GM12878 (cell line): ENCODE measurements at regions not wholly inside any gene's neighbourhood (a gene's known extent, or its start where the extent isn't known, plus 50 kb on each side); places are given as distances from the start of the nearest gene placed in this dataset.

Experiments
- ATAC-seq: fragments of 200-7000 bp; cut with Tn5 transposase; 3 replicates; pipeline ENCODE4 v1.9.1; 2020; ENCODE audit warnings: mild to moderate bottlenecking, moderate library complexity
- BruUV-seq: library from RNA; stranded (reverse); fragments of 400-500 nt; replicated peaks from 2 replicates; lab custom pipeline; 2021; lab: Mats Ljungman, UMichigan
- CTCF ChIA-PET: fragments of 300-600 bp; sonication (Branson Sonifier 250); formaldehyde crosslinking; extraction: SDS; loops from one replicate; lab custom pipeline; 2021; ENCODE audit warnings: inconsistent platforms; lab: Yijun Ruan, JAX
- POLR2A ChIA-PET: fragments of 350-600 bp; formaldehyde crosslinking; extraction: SDS; loops from one replicate; lab custom pipeline; 2021; ENCODE audit warnings: inconsistent platforms; lab: Charles Lee
- RAD21 ChIA-PET: fragments of 300-600 bp; sonication (Branson Sonifier 250); formaldehyde crosslinking; loops from one replicate; lab custom pipeline; 2023; ENCODE audit warnings: antibody characterized with exemption; ENCODE audit not compliant: unreplicated experiment; lab: Charles Lee
- SMC1A ChIA-PET: fragments of 300-600 bp; sonication (Branson Sonifier 250); formaldehyde crosslinking; loops from one replicate; lab custom pipeline; 2023; ENCODE audit not compliant: unreplicated experiment, uncharacterized antibody; lab: Charles Lee
- DNase-seq: peaks from one replicate; pipeline ENCODE4 v3.0.0-alpha.2; 2011; ENCODE audit warnings: low read depth, low spot score
- FAIRE-seq: peaks from 3 replicates; lab custom pipeline; 2011; peaks lifted over from hg19 to GRCh38; lab: Jason Lieb, UNC
- H2AFZ ChIP-seq: 2 replicates; pipeline ENCODE4 v1.6.0; 2011; ENCODE audit warnings: low read depth, low read length, control low read depth; ENCODE audit not compliant: control insufficient read depth
- H3K27ac ChIP-seq: 2 replicates; pipeline ENCODE4 v1.5.1; 2011; ENCODE audit warnings: control low read depth; ENCODE audit not compliant: control insufficient read depth, insufficient read depth
- H3K27me3 ChIP-seq, 2 experiments: replicated peaks in 1 of 2; 2 replicates each; pipeline versions ENCODE4 v1.6.0 to v1.6.1; 2011; ENCODE audit warnings: low read length in 1 of 2; ENCODE audit not compliant: control insufficient read depth in 2 of 2, insufficient read depth in 2 of 2
- H3K36me3 ChIP-seq, 2 experiments: 2 replicates each; pipeline ENCODE4 v1.5.1; 2011; ENCODE audit warnings: low read length in 1 of 2; ENCODE audit not compliant: control insufficient read depth in 2 of 2, insufficient read depth in 2 of 2
- H3K4me1 ChIP-seq: 2 replicates; pipeline ENCODE4 v1.6.1; 2011; ENCODE audit warnings: mild to moderate bottlenecking, low read length, moderate library complexity, mixed read lengths; ENCODE audit not compliant: control insufficient read depth, insufficient read depth
- H3K4me2 ChIP-seq: 2 replicates; pipeline ENCODE4 v1.6.0; 2011; ENCODE audit warnings: control low read depth; ENCODE audit not compliant: control insufficient read depth, insufficient read depth
- H3K4me3 ChIP-seq: fragments of 200-600 bp; sonication (generic); 2 replicates; pipeline ENCODE4 v1.5.1; 2016
- H3K79me2 ChIP-seq: 2 replicates; pipeline ENCODE4 v1.6.0; 2011; ENCODE audit warnings: low read length; ENCODE audit not compliant: control insufficient read depth, insufficient read depth
- H3K9ac ChIP-seq: 2 replicates; pipeline ENCODE4 v1.8.0; 2011; ENCODE audit warnings: low read length, control low read depth, mixed read lengths; ENCODE audit not compliant: control insufficient read depth, insufficient read depth
- H3K9me3 ChIP-seq: replicated peaks from 3 replicates; pipeline ENCODE4 v1.5.1; 2011; ENCODE audit warnings: mild to moderate bottlenecking, low read length; ENCODE audit not compliant: control insufficient read depth, insufficient read depth
- H4K20me1 ChIP-seq: 2 replicates; pipeline ENCODE4 v1.6.0; 2011; ENCODE audit not compliant: control insufficient read depth, insufficient read depth
- EGR1 ChIP-seq, 2 experiments: IDR thresholded peaks; 1 replicate in 1 of 2; 2 replicates in 1 of 2; pipeline ENCODE4 v1.6.1; 2011 to 2012; ENCODE audit warnings: low read depth in 2 of 2, low read length in 2 of 2, borderline replicate concordance in 1 of 2, mild to moderate bottlenecking in 1 of 2, moderate library complexity in 1 of 2
- EZH2 ChIP-seq: IDR thresholded peaks from 2 replicates; pipeline ENCODE4 v1.6.1; 2012; ENCODE audit warnings: low read depth, mild to moderate bottlenecking, control low read depth, inconsistent platforms, low read length, borderline replicate concordance; ENCODE audit not compliant: control insufficient read depth
- NFYA ChIP-seq: IDR thresholded peaks from 2 replicates; pipeline ENCODE4 v1.6.1; 2011; ENCODE audit warnings: low read depth, mild to moderate bottlenecking, low read length, improper control_type of control experiment, borderline replicate concordance
- NR2C2 ChIP-seq: IDR thresholded peaks from 2 replicates; pipeline ENCODE4 v1.6.1; 2011; ENCODE audit warnings: borderline replicate concordance, low read depth; ENCODE audit not compliant: control insufficient read depth, insufficient read length
- NR2F1 ChIP-seq: fragments of 450-650 bp; conservative IDR thresholded peaks from 2 replicates; pipeline ENCODE4 v1.6.1; 2017; ENCODE audit warnings: mild to moderate bottlenecking
- PAX8 ChIP-seq: fragments of 450-650 bp; IDR thresholded peaks from 2 replicates; pipeline ENCODE4 v1.6.1; 2017; ENCODE audit warnings: mild to moderate bottlenecking, moderate library complexity
- POLR2AphosphoS5 ChIP-seq: IDR thresholded peaks from 2 replicates; pipeline ENCODE4 v1.6.1; 2011; ENCODE audit warnings: mild to moderate bottlenecking, low read length, inconsistent platforms
- POU2F2 ChIP-seq: IDR thresholded peaks from 3 replicates; pipeline ENCODE4 v1.6.1; 2011; ENCODE audit warnings: low read depth, mild to moderate bottlenecking, low read length, borderline replicate concordance
- RBBP5 ChIP-seq: fragments of 200-600 bp; sonication (generic); conservative IDR thresholded peaks from 2 replicates; pipeline ENCODE4 v1.6.1; 2016
- RELA ChIP-seq: fragments of 450-650 bp; IDR thresholded peaks from 2 replicates; pipeline ENCODE4 v1.8.0; 2014; ENCODE audit warnings: borderline replicate concordance; ENCODE audit not compliant: partially characterized antibody
- SIX5 ChIP-seq: IDR thresholded peaks from 2 replicates; pipeline ENCODE4 v1.6.1; 2011; ENCODE audit warnings: mild to moderate bottlenecking, low read depth, low read length, moderate library complexity; ENCODE audit not compliant: severe bottlenecking
- ZNF274 ChIP-seq: IDR thresholded peaks from one replicate; pipeline ENCODE4 v1.8.0; 2011; ENCODE audit not compliant: insufficient read length, insufficient read depth
- WGBS: methylation state at CpG from one replicate; pipeline ENCODE4 v1.1.6; 2016; ENCODE audit warnings: low lambda C conversion rate; ENCODE audit not compliant: insufficient replicate concordance, insufficient coverage; ENCODE audit errors: missing lambda C conversion rate; 5-methylcytosine and 5-hydroxymethylcytosine counted together
- in situ Hi-C: fragments of 300-500 bp; cut with MboI; formaldehyde crosslinking; loops from 9 replicates; pipeline ENCODE4 v1.14.3; 2018; ENCODE audit warnings: mixed read lengths
- intact Hi-C: fragments of 100-400 bp; cut with micrococcal nuclease; formaldehyde crosslinking; loops from one replicate; pipeline ENCODE4 v1.14.2; 2022; ENCODE audit not compliant: unreplicated experiment
- TF ChIP-seq, protein P1 (sequence below): fragments of 450-650 bp; formaldehyde crosslinking; IDR thresholded peaks from 2 replicates; pipeline ENCODE4 v1.5.0; 2022; ENCODE audit warnings: mild to moderate bottlenecking, missing genetic modification characterization
- TF ChIP-seq, protein P2 (sequence below): IDR thresholded peaks from 2 replicates; pipeline ENCODE4 v1.6.1; 2012; ENCODE audit warnings: low read depth, low read length, improper control_type of control experiment
- TF ChIP-seq, protein P3 (sequence below): IDR thresholded peaks from 2 replicates; pipeline ENCODE4 v1.6.1; 2012; ENCODE audit warnings: mild to moderate bottlenecking, low read depth, low read length
- TF ChIP-seq, protein P4 (sequence below): IDR thresholded peaks from 2 replicates; pipeline ENCODE4 v1.6.1; 2011; ENCODE audit warnings: low read depth, low read length, improper control_type of control experiment, borderline replicate concordance

DNA sequence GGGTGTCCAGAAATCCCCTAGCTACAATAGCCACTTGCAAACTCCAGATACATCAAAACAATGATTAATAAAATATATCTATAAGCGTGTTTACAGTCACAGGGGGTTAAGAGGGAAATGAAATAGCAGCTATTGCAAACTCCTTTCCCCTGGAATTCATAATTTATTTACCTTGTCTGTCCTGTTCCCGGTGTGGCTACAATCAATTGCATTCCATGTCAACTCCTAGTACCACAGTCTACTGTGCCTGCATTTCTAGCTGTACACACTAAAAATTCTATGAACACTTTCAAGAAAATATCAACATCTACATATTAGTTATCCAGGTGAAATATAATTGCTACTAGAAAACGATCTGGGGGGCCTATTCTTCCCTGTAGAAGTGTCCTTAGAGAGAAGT is 217.6 kb downstream of the ELAVL2 start (continued):
- TF ChIP-seq, protein P1, sequence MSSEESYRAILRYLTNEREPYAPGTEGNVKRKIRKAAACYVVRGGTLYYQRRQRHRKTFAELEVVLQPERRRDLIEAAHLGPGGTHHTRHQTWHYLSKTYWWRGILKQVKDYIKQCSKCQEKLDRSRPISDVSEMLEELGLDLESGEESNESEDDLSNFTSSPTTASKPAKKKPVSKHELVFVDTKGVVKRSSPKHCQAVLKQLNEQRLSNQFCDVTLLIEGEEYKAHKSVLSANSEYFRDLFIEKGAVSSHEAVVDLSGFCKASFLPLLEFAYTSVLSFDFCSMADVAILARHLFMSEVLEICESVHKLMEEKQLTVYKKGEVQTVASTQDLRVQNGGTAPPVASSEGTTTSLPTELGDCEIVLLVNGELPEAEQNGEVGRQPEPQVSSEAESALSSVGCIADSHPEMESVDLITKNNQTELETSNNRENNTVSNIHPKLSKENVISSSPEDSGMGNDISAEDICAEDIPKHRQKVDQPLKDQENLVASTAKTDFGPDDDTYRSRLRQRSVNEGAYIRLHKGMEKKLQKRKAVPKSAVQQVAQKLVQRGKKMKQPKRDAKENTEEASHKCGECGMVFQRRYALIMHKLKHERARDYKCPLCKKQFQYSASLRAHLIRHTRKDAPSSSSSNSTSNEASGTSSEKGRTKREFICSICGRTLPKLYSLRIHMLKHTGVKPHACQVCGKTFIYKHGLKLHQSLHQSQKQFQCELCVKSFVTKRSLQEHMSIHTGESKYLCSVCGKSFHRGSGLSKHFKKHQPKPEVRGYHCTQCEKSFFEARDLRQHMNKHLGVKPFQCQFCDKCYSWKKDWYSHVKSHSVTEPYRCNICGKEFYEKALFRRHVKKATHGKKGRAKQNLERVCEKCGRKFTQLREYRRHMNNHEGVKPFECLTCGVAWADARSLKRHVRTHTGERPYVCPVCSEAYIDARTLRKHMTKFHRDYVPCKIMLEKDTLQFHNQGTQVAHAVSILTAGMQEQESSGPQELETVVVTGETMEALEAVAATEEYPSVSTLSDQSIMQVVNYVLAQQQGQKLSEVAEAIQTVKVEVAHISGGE (CRISPR knock-in tag) = no peak
- no peak for TF ChIP-seq RBBP5

DNA sequence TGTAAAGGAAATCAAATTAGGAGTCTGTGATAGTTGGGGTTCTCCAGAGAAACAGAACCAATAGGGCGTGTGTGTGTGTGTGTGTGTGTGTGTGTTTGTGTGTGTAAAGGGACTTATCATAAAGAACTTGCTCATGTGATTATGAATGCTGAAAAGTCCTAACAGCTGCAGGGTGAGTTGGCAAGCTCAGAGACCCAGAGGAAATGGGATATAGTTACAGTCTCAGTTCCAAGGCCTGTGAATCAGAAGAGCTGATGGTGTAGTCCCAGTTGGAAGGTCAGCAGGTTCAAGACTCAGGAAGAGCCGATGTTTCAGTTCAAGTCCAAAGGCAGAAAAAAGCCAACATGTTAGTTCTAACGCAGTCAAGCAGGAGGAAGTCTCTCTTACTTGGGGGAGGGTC is 214.2 kb downstream of the ELAVL2 start:
- no peak for FAIRE-seq
- RAD21 ChIA-PET = no interaction called here
- TF ChIP-seq NFYA = no peak
- TF ChIP-seq NR2F1 = no peak
- TF ChIP-seq, protein P2, sequence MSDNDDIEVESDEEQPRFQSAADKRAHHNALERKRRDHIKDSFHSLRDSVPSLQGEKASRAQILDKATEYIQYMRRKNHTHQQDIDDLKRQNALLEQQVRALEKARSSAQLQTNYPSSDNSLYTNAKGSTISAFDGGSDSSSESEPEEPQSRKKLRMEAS = no peak
- no peak for TF ChIP-seq SIX5
- no peak for TF ChIP-seq RELA
- no peak for TF ChIP-seq PAX8
- TF ChIP-seq NR2C2 = no peak
- no peak for TF ChIP-seq POLR2AphosphoS5
- TF ChIP-seq, protein P3, sequence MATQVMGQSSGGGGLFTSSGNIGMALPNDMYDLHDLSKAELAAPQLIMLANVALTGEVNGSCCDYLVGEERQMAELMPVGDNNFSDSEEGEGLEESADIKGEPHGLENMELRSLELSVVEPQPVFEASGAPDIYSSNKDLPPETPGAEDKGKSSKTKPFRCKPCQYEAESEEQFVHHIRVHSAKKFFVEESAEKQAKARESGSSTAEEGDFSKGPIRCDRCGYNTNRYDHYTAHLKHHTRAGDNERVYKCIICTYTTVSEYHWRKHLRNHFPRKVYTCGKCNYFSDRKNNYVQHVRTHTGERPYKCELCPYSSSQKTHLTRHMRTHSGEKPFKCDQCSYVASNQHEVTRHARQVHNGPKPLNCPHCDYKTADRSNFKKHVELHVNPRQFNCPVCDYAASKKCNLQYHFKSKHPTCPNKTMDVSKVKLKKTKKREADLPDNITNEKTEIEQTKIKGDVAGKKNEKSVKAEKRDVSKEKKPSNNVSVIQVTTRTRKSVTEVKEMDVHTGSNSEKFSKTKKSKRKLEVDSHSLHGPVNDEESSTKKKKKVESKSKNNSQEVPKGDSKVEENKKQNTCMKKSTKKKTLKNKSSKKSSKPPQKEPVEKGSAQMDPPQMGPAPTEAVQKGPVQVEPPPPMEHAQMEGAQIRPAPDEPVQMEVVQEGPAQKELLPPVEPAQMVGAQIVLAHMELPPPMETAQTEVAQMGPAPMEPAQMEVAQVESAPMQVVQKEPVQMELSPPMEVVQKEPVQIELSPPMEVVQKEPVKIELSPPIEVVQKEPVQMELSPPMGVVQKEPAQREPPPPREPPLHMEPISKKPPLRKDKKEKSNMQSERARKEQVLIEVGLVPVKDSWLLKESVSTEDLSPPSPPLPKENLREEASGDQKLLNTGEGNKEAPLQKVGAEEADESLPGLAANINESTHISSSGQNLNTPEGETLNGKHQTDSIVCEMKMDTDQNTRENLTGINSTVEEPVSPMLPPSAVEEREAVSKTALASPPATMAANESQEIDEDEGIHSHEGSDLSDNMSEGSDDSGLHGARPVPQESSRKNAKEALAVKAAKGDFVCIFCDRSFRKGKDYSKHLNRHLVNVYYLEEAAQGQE = no peak
- no peak for TF ChIP-seq POU2F2
- no peak for TF ChIP-seq EZH2
- no peak for TF ChIP-seq ZNF274
- TF ChIP-seq, protein P4, sequence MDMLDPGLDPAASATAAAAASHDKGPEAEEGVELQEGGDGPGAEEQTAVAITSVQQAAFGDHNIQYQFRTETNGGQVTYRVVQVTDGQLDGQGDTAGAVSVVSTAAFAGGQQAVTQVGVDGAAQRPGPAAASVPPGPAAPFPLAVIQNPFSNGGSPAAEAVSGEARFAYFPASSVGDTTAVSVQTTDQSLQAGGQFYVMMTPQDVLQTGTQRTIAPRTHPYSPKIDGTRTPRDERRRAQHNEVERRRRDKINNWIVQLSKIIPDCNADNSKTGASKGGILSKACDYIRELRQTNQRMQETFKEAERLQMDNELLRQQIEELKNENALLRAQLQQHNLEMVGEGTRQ = no peak
- TF ChIP-seq EGR1 (IDR thresholded peaks at IDR 0.05; ENCODE audit: borderline replicate concordance in 1 of 2, low read depth in 2 of 2, low read length in 2 of 2) = no peak

More for the DNA sequence above, 214.2 kb downstream of the ELAVL2 start:
- intact Hi-C loops (no loop called here), in situ Hi-C loops (no loop called here)
- BruUV-seq = no TSS peak
- no peak overlapping the region for H3K4me2 ChIP-seq
- H3K9ac ChIP-seq = no peak overlapping the region
- no peak overlapping the region for H2AFZ ChIP-seq
- no peaks in the 10 kb centered on the region for H4K20me1 ChIP-seq
- no peak for ATAC-seq
- ChIA-PET CTCF (interaction anchor here (1.4 kb wide), 1 partner anchor 11 kb away, joined by 3 read pairs; no protein-coding TSS in a partner anchor), SMC1A (no interaction called here), POLR2A (interaction anchor here (0.6 kb wide), 1 partner anchor 41 kb away, joined by 3 read pairs; no protein-coding TSS in a partner anchor)
- H3K4me1 ChIP-seq = no peaks in the 10 kb centered on the region
- H3K36me3 ChIP-seq = no peaks in the 10 kb centered on the region
- H3K27ac ChIP-seq = no peak overlapping the region
- H3K9me3 ChIP-seq = no peaks in the 10 kb centered on the region
- no peak overlapping the region for H3K4me3 ChIP-seq
- H3K27me3 ChIP-seq = no peaks in the 10 kb centered on the region
- DNase-seq = no peak
- 0% methylated on average over 3 of the region's 3 CpGs for WGBS
- no peaks in the 10 kb centered on the region for H3K79me2 ChIP-seq
